IMR-90 (cell line): ENCODE measurements at regions not wholly inside any gene's neighbourhood (a gene's known extent, or its start where the extent isn't known, plus 50 kb on each side); places are given as distances from the start of the nearest gene placed in this dataset.

Experiments
- ATAC-seq: fragments of 200-7000 bp; cut with Tn5 transposase; 2 replicates; pipeline ENCODE4 v1.9.1; 2020; ENCODE audit warnings: low read depth, mild to moderate bottlenecking, moderate library complexity
- BruUV-seq: library from RNA; stranded (reverse); fragments of 400-500 nt; replicated peaks from 2 replicates; lab custom pipeline; 2021; lab: Mats Ljungman, UMichigan
- CTCF ChIA-PET: fragments of 300-600 bp; formaldehyde crosslinking; extraction: SDS; loops from one replicate; lab custom pipeline; 2021; ENCODE audit warnings: antibody characterized with exemption; lab: Yijun Ruan, JAX
- POLR2A ChIA-PET: fragments of 300-600 bp; sonication (Branson Sonifier 250); formaldehyde crosslinking; loops from one replicate; lab custom pipeline; 2022; ENCODE audit warnings: antibody characterized with exemption; ENCODE audit not compliant: unreplicated experiment; lab: Charles Lee
- DNase-seq: peaks from one replicate; pipeline ENCODE4 v3.0.0; 2013
- H2AFZ ChIP-seq: replicated peaks from 2 replicates; pipeline ENCODE3; 2013; ENCODE audit warnings: low read length, mild to moderate bottlenecking; ENCODE audit not compliant: poor library complexity
- H2AK5ac ChIP-seq: 2 replicates; pipeline ENCODE4 v1.6.1; 2013; ENCODE audit warnings: low read depth, low read length, inconsistent platforms
- H2AK9ac ChIP-seq: replicated peaks from 2 replicates; pipeline ENCODE3; 2013; ENCODE audit warnings: mild to moderate bottlenecking, low read depth, low read length, moderate library complexity; ENCODE audit not compliant: poor library complexity
- H2BK120ac ChIP-seq: 2 replicates; pipeline ENCODE4 v1.6.1; 2013; ENCODE audit warnings: low read depth, low read length, inconsistent platforms
- H2BK15ac ChIP-seq: 3 replicates; pipeline ENCODE4 v1.6.1; 2013; ENCODE audit warnings: low read depth, low read length, inconsistent platforms
- H2BK20ac ChIP-seq: 2 replicates; pipeline ENCODE4 v1.6.1; 2013; ENCODE audit warnings: low read depth, mild to moderate bottlenecking, inconsistent platforms, low read length, moderate library complexity
- H2BK5ac ChIP-seq: 2 replicates; pipeline ENCODE4 v1.6.1; 2013; ENCODE audit warnings: mild to moderate bottlenecking, low read depth, low read length, inconsistent platforms; ENCODE audit not compliant: poor library complexity, severe bottlenecking
- H3K14ac ChIP-seq: replicated peaks from 2 replicates; pipeline ENCODE4 v1.6.1; 2013; ENCODE audit warnings: low read depth, low read length, inconsistent platforms
- H3K18ac ChIP-seq: 2 replicates; pipeline ENCODE4 v1.6.1; 2013; ENCODE audit warnings: low read depth, low read length, control low read depth
- H3K23ac ChIP-seq: 2 replicates; pipeline ENCODE4 v1.6.1; 2013; ENCODE audit warnings: low read depth, low read length, inconsistent platforms
- H3K27ac ChIP-seq: 2 replicates; pipeline ENCODE4 v1.5.1; 2013; ENCODE audit warnings: mild to moderate bottlenecking, control low read depth, low read length; ENCODE audit not compliant: insufficient read depth
- H3K27me3 ChIP-seq: 2 replicates; pipeline ENCODE4 v1.6.1; 2013; ENCODE audit warnings: low read length; ENCODE audit not compliant: control insufficient read depth, insufficient read depth
- H3K36me3 ChIP-seq: 2 replicates; pipeline ENCODE4 v1.6.1; 2013; ENCODE audit warnings: low read length, mixed read lengths; ENCODE audit not compliant: control insufficient read depth, insufficient read depth
- H3K4ac ChIP-seq: 2 replicates; pipeline ENCODE4 v1.6.1; 2013; ENCODE audit warnings: low read depth, low read length, inconsistent platforms
- H3K4me1 ChIP-seq: 2 replicates; pipeline ENCODE4 v1.6.1; 2013; ENCODE audit warnings: low read length, mixed read lengths; ENCODE audit not compliant: control insufficient read depth, insufficient read depth
- H3K4me2 ChIP-seq: 2 replicates; pipeline ENCODE4 v1.6.1; 2013; ENCODE audit warnings: low read depth, mild to moderate bottlenecking, control low read depth, low read length, moderate library complexity
- H3K4me3 ChIP-seq: 2 replicates; pipeline ENCODE4 v1.5.1; 2013; ENCODE audit warnings: low read depth, mild to moderate bottlenecking, control low read depth, low read length, moderate library complexity; ENCODE audit not compliant: insufficient read depth
- H3K56ac ChIP-seq: 2 replicates; pipeline ENCODE4 v1.6.1; 2013; ENCODE audit warnings: low read length, inconsistent platforms; ENCODE audit not compliant: insufficient read depth; ENCODE audit errors: extremely low read depth
- H3K79me1 ChIP-seq, 2 experiments: 2 replicates each; pipeline ENCODE4 v1.6.1; 2013; ENCODE audit warnings: low read length in 2 of 2, inconsistent platforms in 1 of 2, low read depth in 1 of 2
- H3K9ac ChIP-seq: 2 replicates; pipeline ENCODE4 v1.6.1; 2013; ENCODE audit warnings: low read depth, low read length, control low read depth
- H3K9me1 ChIP-seq: 2 replicates; pipeline ENCODE4 v1.6.1; 2013; ENCODE audit warnings: low read length, inconsistent platforms; ENCODE audit not compliant: insufficient read depth
- H3K9me3 ChIP-seq: 2 replicates; pipeline ENCODE4 v1.6.1; 2013; ENCODE audit warnings: low read length; ENCODE audit not compliant: control insufficient read depth, insufficient read depth
- H4K20me1 ChIP-seq: 2 replicates; pipeline ENCODE4 v1.6.1; 2013; ENCODE audit warnings: low read length, inconsistent platforms; ENCODE audit not compliant: insufficient read depth
- H4K5ac ChIP-seq: 2 replicates; pipeline ENCODE4 v1.6.1; 2013; ENCODE audit warnings: mild to moderate bottlenecking, low read depth, low read length, control low read depth
- H4K8ac ChIP-seq, 2 experiments: 2 replicates each; pipeline ENCODE4 v1.6.1; 2013; ENCODE audit warnings: low read depth in 2 of 2, low read length in 2 of 2, control low read depth in 1 of 2, inconsistent platforms in 1 of 2
- H4K91ac ChIP-seq: 2 replicates; pipeline ENCODE4 v1.6.1; 2013; ENCODE audit warnings: low read depth, low read length, inconsistent platforms; ENCODE audit not compliant: insufficient read depth
- BHLHE40 ChIP-seq: fragments of 150-350 bp; IDR thresholded peaks from 2 replicates; pipeline ENCODE4 v1.6.1; 2016; ENCODE audit warnings: mild to moderate bottlenecking, low read depth, low read length
- CEBPB ChIP-seq: IDR thresholded peaks from 2 replicates; pipeline ENCODE4 v1.6.1; 2012; ENCODE audit warnings: low read depth, low read length, improper control_type of control experiment
- CHD1 ChIP-seq: IDR thresholded peaks from 2 replicates; pipeline ENCODE4 v1.6.1; 2012; ENCODE audit warnings: low read depth, low read length, improper control_type of control experiment
- CTCF ChIP-seq: conservative IDR thresholded peaks from 2 replicates; pipeline ENCODE4 v1.5.1; 2012; ENCODE audit warnings: mild to moderate bottlenecking, low read depth, low read length, improper control_type of control experiment
- ELK1 ChIP-seq: fragments of 150-350 bp; IDR thresholded peaks from 2 replicates; pipeline ENCODE4 v1.6.1; 2016; ENCODE audit warnings: low read depth, mild to moderate bottlenecking, low read length, moderate library complexity, borderline replicate concordance
- FOS ChIP-seq: fragments of 150-350 bp; IDR thresholded peaks from 2 replicates; pipeline ENCODE4 v1.6.1; 2016; ENCODE audit warnings: low read depth, low read length
- MAFK ChIP-seq: IDR thresholded peaks from 2 replicates; pipeline ENCODE4 v1.6.1; 2012; ENCODE audit warnings: low read depth, low read length, improper control_type of control experiment
- MAZ ChIP-seq: IDR thresholded peaks from 2 replicates; pipeline ENCODE4 v1.6.1; 2012; ENCODE audit warnings: low read depth, mild to moderate bottlenecking, low read length, improper control_type of control experiment, moderate library complexity, borderline replicate concordance
- MXI1 ChIP-seq: IDR thresholded peaks from 2 replicates; pipeline ENCODE4 v1.6.1; 2012; ENCODE audit warnings: low read depth, mild to moderate bottlenecking, low read length, moderate library complexity, borderline replicate concordance
- NFE2L2 ChIP-seq: fragments of 150-350 bp; IDR thresholded peaks from 2 replicates; pipeline ENCODE4 v1.6.1; 2016; ENCODE audit warnings: low read depth, mild to moderate bottlenecking, low read length
- POLR2A ChIP-seq: IDR thresholded peaks from 2 replicates; pipeline ENCODE4 v1.6.1; 2012; ENCODE audit warnings: mild to moderate bottlenecking, low read depth, low read length
- RAD21 ChIP-seq: IDR thresholded peaks from 2 replicates; pipeline ENCODE4 v1.6.1; 2012; ENCODE audit warnings: low read length, improper control_type of control experiment
- RCOR1 ChIP-seq: IDR thresholded peaks from 2 replicates; pipeline ENCODE4 v1.6.1; 2012; ENCODE audit warnings: mild to moderate bottlenecking, low read length, improper control_type of control experiment; ENCODE audit not compliant: insufficient replicate concordance
- RFX5 ChIP-seq: IDR thresholded peaks from 2 replicates; pipeline ENCODE4 v1.8.0; 2012; ENCODE audit warnings: low read depth, mild to moderate bottlenecking, low read length, moderate library complexity
- SMC3 ChIP-seq: fragments of 150-350 bp; IDR thresholded peaks from 2 replicates; pipeline ENCODE4 v1.6.1; 2016; ENCODE audit warnings: low read depth, mild to moderate bottlenecking, antibody characterized with exemption, low read length, moderate library complexity
- USF2 ChIP-seq: fragments of 150-350 bp; IDR thresholded peaks from 2 replicates; pipeline ENCODE4 v1.6.1; 2017; ENCODE audit warnings: mild to moderate bottlenecking, antibody characterized with exemption, low read length, low read depth
- dilution Hi-C: fragments of 300-500 bp; cut with HindIII; formaldehyde crosslinking; loops from one replicate; pipeline ENCODE4 v1.14.3; 2018; ENCODE audit warnings: low sequenced_read_pairs; ENCODE audit not compliant: unreplicated experiment
- in situ Hi-C: fragments of 300-500 bp; cut with MboI; formaldehyde crosslinking; loops from 3 replicates; pipeline ENCODE4 v1.14.3; 2019; ENCODE audit warnings: low sequenced_read_pairs, inconsistent platforms, mixed read lengths
- intact Hi-C: fragments of 100-400 bp; cut with micrococcal nuclease; formaldehyde crosslinking; loops from 2 replicates; pipeline ENCODE4 v1.10.0; 2022

- Histone ChIP-seq H2AK9ac (no peak overlapping the region), H3K56ac (no peak overlapping the region), H3K4ac (no peak overlapping the region), H3K18ac (no peak overlapping the region), H3K9me3 (no peaks in the 10 kb centered on the region), H2BK5ac (no peak overlapping the region), H4K8ac (no peak overlapping the region), H4K91ac (no peak overlapping the region), H2BK20ac (no peak overlapping the region), H2BK15ac (no peak overlapping the region), H3K36me3 (no peaks in the 10 kb centered on the region), H2AK5ac (no peak overlapping the region), H3K27me3 (no peaks in the 10 kb centered on the region), H3K4me1 (no peaks in the 10 kb centered on the region), H3K4me2 (no peak overlapping the region), H2BK120ac (no peak overlapping the region), H3K9ac (no peak overlapping the region), H3K27ac (no peak overlapping the region), H3K4me3 (no peak overlapping the region), H3K23ac (no peak overlapping the region), H2AFZ (no peak overlapping the region), H4K20me1 (no peaks in the 10 kb centered on the region), H3K9me1 (no peaks in the 10 kb centered on the region), H3K79me1 (no peaks in the 10 kb centered on the region), H3K14ac (no peak overlapping the region), H4K5ac (no peak overlapping the region)
- ChIA-PET CTCF (interaction anchor here (0.7 kb wide), 1 partner anchor 1240 kb away, joined by 4 read pairs; no protein-coding TSS in a partner anchor), POLR2A (no interaction called here)
- dilution Hi-C loops: loop anchor here (10.0 to 25.0 kb wide), 2 partner anchors 294 to 727 kb away; no protein-coding TSS in a partner anchor
- DNase-seq (no peak), ATAC-seq (no peak)
- intact Hi-C loops: loop anchor here (2.0 kb wide), 1 partner anchor 719 kb away; no protein-coding TSS in a partner anchor
- TF ChIP-seq CEBPB: no peak
- no peak for TF ChIP-seq USF2
- no peak for TF ChIP-seq ELK1
- TF ChIP-seq RAD21: no peak
- TF ChIP-seq FOS: no peak
- TF ChIP-seq POLR2A: no peak
- no peak for TF ChIP-seq RFX5
- TF ChIP-seq MAFK: no peak
- TF ChIP-seq NFE2L2: no peak
- TF ChIP-seq BHLHE40: no peak
- no peak for TF ChIP-seq MXI1
- TF ChIP-seq RCOR1: no peak
- no peak for TF ChIP-seq SMC3
- TF ChIP-seq CTCF: no peak
- TF ChIP-seq MAZ: no peak
- TF ChIP-seq CHD1: no peak
- BruUV-seq: no TSS peak
- in situ Hi-C loops: loop anchor here (10.0 kb wide), 1 partner anchor 727 kb away; no protein-coding TSS in a partner anchor
Observed at GRCh38 chr3:102531686-102532085, 96.9 kb downstream of the ZPLD1 start.
